NCI-H510A treated with DMSO at 0.1 percent for 48 hours (cell line): ENCODE measurements at regions not wholly inside any gene's neighbourhood (a gene's known extent, or its start where the extent isn't known, plus 50 kb on each side); places are given as distances from the start of the nearest gene placed in this dataset.

ENCODE experiments used
- DNase-seq: peaks from one replicate; lab custom pipeline; 2025; lab: John Stamatoyannopoulos, UW

GRCh38 chr4:175374459-175374858 is 437.6 kb downstream of the GPM6A start:
- DNase-seq, result no peak

- DNase-seq, result no peak
These were observed 435.6 kb downstream of the GPM6A start for GRCh38 chr4:175376287-175376977.

- no peak for DNase-seq
These were observed 434.9 kb downstream of the GPM6A start for GRCh38 chr4:175377203-175377602.

GRCh38 chr4:175378372-175378771 is 433.7 kb downstream of the GPM6A start:
- no peak for DNase-seq

DNA sequence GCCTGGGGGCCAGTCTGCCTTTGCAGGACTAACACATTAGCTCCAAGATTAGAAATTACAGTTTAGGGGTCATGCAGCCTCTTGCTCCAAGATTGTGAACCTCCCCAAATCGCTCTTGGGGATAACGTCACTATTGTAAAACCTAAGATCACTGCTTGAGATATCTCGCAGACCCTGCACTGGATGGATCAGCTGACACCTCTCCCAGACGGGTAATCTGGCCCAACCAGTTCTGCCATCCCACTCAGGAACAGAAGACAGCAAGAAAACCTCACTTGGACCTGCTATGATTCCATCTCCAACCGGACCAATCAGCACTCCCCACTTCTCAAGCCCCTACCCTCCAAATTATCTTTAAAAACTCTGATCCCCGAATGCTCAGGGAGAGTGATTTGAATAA is 431.2 kb downstream of the GPM6A start:
- no peak for DNase-seq

- no peak for DNase-seq
These were observed 426.3 kb downstream of the GPM6A start for GRCh38 chr4:175385797-175386196.

DNA sequence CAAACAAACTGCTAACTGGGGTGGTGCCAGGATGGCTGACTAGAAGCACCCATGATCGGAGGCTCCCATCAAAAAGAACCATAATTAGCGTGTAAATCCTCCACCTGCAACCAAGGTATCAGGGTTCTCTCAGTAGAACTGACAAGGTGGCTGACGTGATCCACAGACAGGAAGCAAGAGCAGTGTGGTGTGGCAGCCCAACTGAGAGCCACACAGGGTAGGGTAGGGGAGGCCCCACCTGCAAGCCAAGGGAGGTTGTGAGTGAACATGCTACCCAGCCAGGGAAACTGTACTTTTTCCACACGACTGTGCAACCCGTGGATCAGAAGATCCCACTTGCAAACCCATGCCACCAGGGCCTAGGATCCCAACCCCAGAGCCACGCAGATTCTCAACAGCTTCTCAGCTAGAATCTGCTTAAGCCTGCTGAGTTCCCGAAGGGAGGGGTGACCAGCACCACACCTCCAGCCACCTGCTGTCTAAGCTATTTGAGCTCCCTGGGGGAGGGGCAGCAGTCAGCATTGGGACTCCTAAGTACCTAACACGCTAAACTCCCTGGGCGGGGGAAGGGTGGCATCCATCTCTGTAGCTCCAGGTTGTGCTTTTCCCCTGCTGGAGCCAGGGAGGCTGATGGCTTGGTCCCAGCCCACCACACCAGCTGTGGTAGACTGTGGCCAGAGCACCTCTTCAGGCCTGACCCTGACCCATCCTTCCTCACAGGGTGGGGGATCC is 425.1 kb downstream of the GPM6A start:
- DNase-seq, result peak; percentile 29

- DNase-seq, result no peak
These were observed 417.9 kb downstream of the GPM6A start for GRCh38 chr4:175394208-175394607.

DNA sequence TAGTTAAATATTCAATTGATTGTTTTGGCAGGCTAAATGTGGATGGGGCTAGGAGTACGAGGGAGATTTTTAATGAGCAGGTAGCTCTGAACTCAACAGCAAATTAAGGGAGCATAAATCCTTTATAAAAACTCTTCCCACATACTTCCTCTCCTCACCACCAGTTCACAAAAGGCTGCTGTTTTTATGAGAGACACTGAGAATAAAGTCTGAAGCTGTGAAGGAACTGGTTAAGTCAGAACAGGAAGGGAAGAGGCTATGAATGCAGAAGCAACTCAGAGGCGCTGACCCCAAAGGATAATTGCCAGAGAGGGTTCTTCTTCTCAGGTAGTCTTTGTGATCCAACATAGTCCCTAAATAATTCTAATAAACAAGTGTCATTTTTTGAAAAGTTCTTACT is 406.1 kb downstream of the GPM6A start:
- no peak for DNase-seq

DNA sequence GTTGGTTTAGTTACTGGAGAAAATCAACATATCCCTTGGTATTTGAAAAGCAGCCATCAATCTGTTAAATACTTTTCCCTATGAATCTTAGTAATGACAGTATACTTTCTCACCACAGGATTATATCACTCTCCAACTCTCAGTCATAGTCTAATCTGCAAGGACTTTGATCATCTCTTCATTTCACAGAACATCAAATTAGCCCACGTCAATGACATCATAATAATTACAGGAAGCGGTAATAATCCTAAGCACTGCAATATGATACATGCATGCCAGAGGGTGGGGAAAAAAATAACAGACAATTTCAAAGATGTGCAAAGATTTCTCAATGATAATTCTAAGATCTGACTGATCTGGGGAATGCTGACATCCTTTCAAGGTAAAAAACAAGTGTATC is 404.1 kb downstream of the GPM6A start:
- no peak for DNase-seq

GRCh38 chr4:175411251-175411650 is 400.8 kb downstream of the GPM6A start:
- no peak for DNase-seq

- no peak for DNase-seq
These were observed 399.9 kb downstream of the GPM6A start for GRCh38 chr4:175412161-175412560.

- no peak for DNase-seq
These were observed 399.3 kb downstream of the GPM6A start for GRCh38 chr4:175412746-175413145.

- no peak for DNase-seq
These were observed 398.5 kb downstream of the GPM6A start for GRCh38 chr4:175413561-175413960.

GRCh38 chr4:175414602-175415001 is 397.5 kb downstream of the GPM6A start:
- no peak for DNase-seq

- DNase-seq, result no peak
These were observed 393.5 kb downstream of the GPM6A start for GRCh38 chr4:175418516-175418915.

- DNase-seq, result no peak
These were observed 392.8 kb downstream of the GPM6A start for GRCh38 chr4:175419236-175419718.

- DNase-seq, result no peak
These were observed 390.6 kb downstream of the GPM6A start for GRCh38 chr4:175421506-175421905.

DNA sequence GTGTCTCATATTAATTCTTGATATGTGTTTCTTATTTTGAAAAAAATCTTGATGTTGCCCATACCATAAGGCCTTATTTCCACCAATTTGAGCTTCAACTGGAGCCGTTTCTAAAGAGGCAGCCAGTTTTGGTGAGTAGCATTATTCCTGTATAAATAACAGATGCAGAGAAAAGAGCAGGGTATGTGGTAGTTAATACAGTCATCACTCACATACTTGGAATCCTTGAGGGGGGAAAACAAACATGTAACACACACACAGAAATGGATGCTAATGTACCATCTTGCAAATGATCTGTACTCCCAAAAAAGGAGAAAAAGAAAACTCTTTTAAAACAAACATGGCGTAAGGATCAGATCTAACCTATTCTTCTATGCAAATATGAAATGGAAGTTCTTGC is 389.7 kb downstream of the GPM6A start:
- DNase-seq, result no peak

DNA sequence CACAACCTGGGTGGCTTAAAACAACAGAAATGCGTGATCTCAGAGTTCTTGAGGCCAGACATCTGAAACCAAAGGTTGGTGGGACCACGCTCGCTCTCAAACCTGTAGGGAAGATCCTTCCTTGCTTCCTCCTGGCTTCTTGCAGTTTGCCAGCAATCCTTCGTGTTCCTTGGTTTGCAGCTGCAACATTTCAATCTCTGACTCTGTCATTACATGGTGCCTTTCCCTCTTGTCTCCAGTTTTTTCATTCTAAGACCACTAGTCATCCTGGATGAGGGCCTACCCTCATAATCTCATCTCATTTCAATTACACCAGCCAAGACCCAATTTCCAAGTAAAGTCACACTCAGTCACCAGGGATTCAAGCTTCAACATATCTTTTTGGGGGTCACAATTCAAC is 388.0 kb downstream of the GPM6A start:
- no peak for DNase-seq

DNA sequence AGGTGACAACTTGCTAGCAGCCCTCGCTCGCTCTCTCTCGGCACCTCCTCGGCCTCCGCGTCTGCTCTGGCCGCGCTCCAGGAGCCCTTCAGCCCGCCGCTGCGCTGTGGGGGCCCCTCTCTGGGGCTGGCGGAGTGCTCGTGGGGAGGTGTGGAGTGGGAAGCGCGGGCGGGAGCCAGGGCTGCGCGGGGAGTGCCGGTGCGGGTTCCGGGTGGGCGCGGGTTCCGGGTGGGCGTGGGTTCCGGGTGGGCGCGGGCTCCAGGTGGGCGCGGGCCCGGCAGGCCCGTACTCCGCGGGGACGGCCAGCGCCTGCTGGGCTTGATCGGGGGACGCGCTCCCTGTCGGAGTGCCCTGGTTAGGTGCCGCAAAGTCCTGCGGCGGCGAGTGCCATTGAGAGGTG is 384.3 kb downstream of the GPM6A start:
- no peak for DNase-seq

DNA sequence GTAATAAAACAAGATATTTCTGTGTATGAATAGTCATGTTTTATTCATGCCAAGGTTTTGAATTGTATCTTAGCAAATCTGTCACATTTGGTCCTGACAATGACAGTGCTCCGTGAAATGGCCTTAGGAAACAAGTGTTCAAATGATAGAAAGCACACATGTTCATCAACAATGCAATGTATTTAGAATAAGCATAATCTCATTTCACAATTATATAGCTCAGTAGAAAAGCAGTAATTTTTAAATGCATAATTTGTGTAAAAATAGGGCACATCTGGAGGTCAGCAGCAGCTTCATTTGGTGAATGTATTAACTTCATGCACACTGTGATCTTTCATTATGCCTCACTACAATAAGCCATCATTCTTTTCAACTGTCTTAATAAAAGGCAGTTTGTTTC is 380.4 kb downstream of the GPM6A start:
- DNase-seq, result no peak

- peak; percentile 68 for DNase-seq
These were observed 376.7 kb downstream of the GPM6A start for GRCh38 chr4:175435381-175435783.

GRCh38 chr4:175436196-175436595 is 375.9 kb downstream of the GPM6A start:
- no peak for DNase-seq
